IPS-NIHi7 (cell line): ENCODE measurements at regions not wholly inside any gene's neighbourhood (a gene's known extent, or its start where the extent isn't known, plus 50 kb on each side); places are given as distances from the start of the nearest gene placed in this dataset.
"Not testable (repeated sequence)": the region's sequence is repeated elsewhere in the genome, so short reads cannot be mapped to it uniquely, and the experiment has no call there.

ENCODE experiments used
- DNase-seq: peaks from one replicate; pipeline ENCODE4 v3.0.0; 2012; ENCODE audit warnings: mixed read lengths; ENCODE audit errors: extremely low spot score

GRCh38 chr6:15929685-15930084, 199.2 kb upstream of the MYLIP start:
- DNase-seq, result no peak

- DNase-seq, result no peak
These were observed 201.2 kb upstream of the MYLIP start for GRCh38 chr6:15927531-15928225.

- no peak for DNase-seq
These were observed 202.6 kb upstream of the MYLIP start for GRCh38 chr6:15926256-15926655.

- DNase-seq, result no peak
These were observed 204.0 kb upstream of the MYLIP start for GRCh38 chr6:15924893-15925292.

GRCh38 chr6:15922510-15923250, 206.2 kb upstream of the MYLIP start:
- no peak for DNase-seq

- no peak for DNase-seq
These were observed 207.6 kb upstream of the MYLIP start for GRCh38 chr6:15921243-15921642.

- no peak for DNase-seq
These were observed 212.3 kb upstream of the MYLIP start for GRCh38 chr6:15916581-15916980.

GRCh38 chr6:15915508-15916178, 213.2 kb upstream of the MYLIP start:
- no peak for DNase-seq

- DNase-seq, result no peak
These were observed 214.3 kb upstream of the MYLIP start for GRCh38 chr6:15914553-15914952.

- no peak for DNase-seq
These were observed 215.3 kb upstream of the MYLIP start for GRCh38 chr6:15913573-15913972.

GRCh38 chr6:15912505-15913400, 216.1 kb upstream of the MYLIP start:
- DNase-seq, result peak; percentile 40

GRCh38 chr6:15911753-15912504, 217.0 kb upstream of the MYLIP start:
- DNase-seq, result no peak

GRCh38 chr6:15909290-15910070, 219.4 kb upstream of the MYLIP start:
- no peak for DNase-seq

- no peak for DNase-seq
These were observed 220.0 kb upstream of the MYLIP start for GRCh38 chr6:15908871-15909270.

- DNase-seq, result no peak
These were observed 220.9 kb upstream of the MYLIP start for GRCh38 chr6:15907914-15908518.

- DNase-seq, result not testable (repeated sequence)
These were observed 221.5 kb upstream of the MYLIP start for GRCh38 chr6:15907220-15907913.

- DNase-seq, result no peak
These were observed 222.4 kb upstream of the MYLIP start for GRCh38 chr6:15906420-15907016.

GRCh38 chr6:15905488-15906419, 223.1 kb upstream of the MYLIP start:
- DNase-seq, result no peak
